ENCODE measurements at regions not wholly inside any gene's neighbourhood (a gene's known extent, or its start where the extent isn't known, plus 50 kb on each side); places are given as distances from the start of the nearest gene placed in this dataset.

- TF ChIP-seq REST (IDR thresholded peaks at IDR 0.05; ENCODE audit: insufficient read depth in 1 of 2, low read depth in 2 of 2, low read length in 2 of 2) (no peak), SIN3A (IDR thresholded peaks at IDR 0.05; ENCODE audit: borderline replicate concordance, insufficient read depth, low read length) (no peak), POLR2AphosphoS5 (IDR thresholded peaks at IDR 0.05; ENCODE audit: low read depth, low read length) (no peak), TAF1 (IDR thresholded peaks at IDR 0.05; ENCODE audit: borderline replicate concordance, insufficient read depth, low read length) (no peak), FOXP2 (optimal IDR thresholded peaks at IDR 0.05; ENCODE audit: borderline replicate concordance, extremely low read depth, extremely low read length, insufficient read depth) (no peak)
These were observed 235.1 kb upstream of the CFAP20DC start for GRCh38 chr3:59284926-59285325.

- TF ChIP-seq SIN3A (IDR thresholded peaks at IDR 0.05; ENCODE audit: borderline replicate concordance, insufficient read depth, low read length) (no peak), TAF1 (IDR thresholded peaks at IDR 0.05; ENCODE audit: borderline replicate concordance, insufficient read depth, low read length) (no peak), POLR2AphosphoS5 (IDR thresholded peaks at IDR 0.05; ENCODE audit: low read depth, low read length) (no peak), REST (IDR thresholded peaks at IDR 0.05; ENCODE audit: insufficient read depth in 1 of 2, low read depth in 2 of 2, low read length in 2 of 2) (no peak), FOXP2 (optimal IDR thresholded peaks at IDR 0.05; ENCODE audit: borderline replicate concordance, extremely low read depth, extremely low read length, insufficient read depth) (no peak)
These were observed 230.3 kb upstream of the CFAP20DC start for GRCh38 chr3:59280113-59280512.

- TF ChIP-seq POLR2AphosphoS5 (IDR thresholded peaks at IDR 0.05; ENCODE audit: low read depth, low read length): no peak
- TF ChIP-seq FOXP2 (optimal IDR thresholded peaks at IDR 0.05; ENCODE audit: borderline replicate concordance, extremely low read depth, extremely low read length, insufficient read depth): no peak
- TF ChIP-seq TAF1 (IDR thresholded peaks at IDR 0.05; ENCODE audit: borderline replicate concordance, insufficient read depth, low read length): no peak
- TF ChIP-seq REST (IDR thresholded peaks at IDR 0.05; ENCODE audit: insufficient read depth in 1 of 2, low read depth in 2 of 2, low read length in 2 of 2): no peak
- no peak for TF ChIP-seq SIN3A (IDR thresholded peaks at IDR 0.05; ENCODE audit: borderline replicate concordance, insufficient read depth, low read length)
These were observed 228.0 kb upstream of the CFAP20DC start for GRCh38 chr3:59277816-59278215.

- TF ChIP-seq FOXP2 (optimal IDR thresholded peaks at IDR 0.05; ENCODE audit: borderline replicate concordance, extremely low read depth, extremely low read length, insufficient read depth) (no peak), REST (IDR thresholded peaks at IDR 0.05; ENCODE audit: insufficient read depth in 1 of 2, low read depth in 2 of 2, low read length in 2 of 2) (no peak), TAF1 (IDR thresholded peaks at IDR 0.05; ENCODE audit: borderline replicate concordance, insufficient read depth, low read length) (no peak), SIN3A (IDR thresholded peaks at IDR 0.05; ENCODE audit: borderline replicate concordance, insufficient read depth, low read length) (no peak)
These were observed 227.4 kb upstream of the CFAP20DC start for GRCh38 chr3:59277201-59277600.

- TF ChIP-seq SIN3A (IDR thresholded peaks at IDR 0.05; ENCODE audit: borderline replicate concordance, insufficient read depth, low read length) (no peak), POLR2AphosphoS5 (IDR thresholded peaks at IDR 0.05; ENCODE audit: low read depth, low read length) (no peak)
These were observed 224.2 kb upstream of the CFAP20DC start for GRCh38 chr3:59273976-59274375.
